Stimulated activated CD8-positive, alpha-beta memory T cell treated with anti-CD3 and anti-CD28 coated beads, Interleukin-7, amount 100 ng/mL, for 48 hours (primary cell): ENCODE measurements at regions not wholly inside any gene's neighbourhood (a gene's known extent, or its start where the extent isn't known, plus 50 kb on each side); places are given as distances from the start of the nearest gene placed in this dataset.
"Not testable (repeated sequence)": the region's sequence is repeated elsewhere in the genome, so short reads cannot be mapped to it uniquely, and the experiment has no call there.

ENCODE experiments used
- DNase-seq, 2 donors: peaks; one replicate each; pipeline ENCODE4 v3.0.0-alpha.2; 2020; ENCODE audit warnings: low read depth in 1 of 2; ENCODE audit errors: extremely low read depth in 1 of 2

- no peak for DNase-seq
Observed at GRCh38 chr6:47405273-47405672, 72.3 kb upstream of the CD2AP start.

- no peak for DNase-seq
Observed at GRCh38 chr6:47407300-47408281, 70.0 kb upstream of the CD2AP start.

- DNase-seq, result peak in 1 of 2 donors; percentile 5
Observed at GRCh38 chr6:47413752-47414422, 63.7 kb upstream of the CD2AP start.

GRCh38 chr6:47414423-47415167 lies 63.0 kb upstream of the CD2AP start:
- no peak for DNase-seq

- no peak for DNase-seq
Observed at GRCh38 chr6:47416396-47417345, 60.9 kb upstream of the CD2AP start.

- no peak for DNase-seq
Observed at GRCh38 chr6:47419621-47420020, 58.0 kb upstream of the CD2AP start.

GRCh38 chr6:47420394-47421371 lies 56.9 kb upstream of the CD2AP start:
- no peak for DNase-seq

GRCh38 chr6:47423079-47423478 lies 54.5 kb upstream of the CD2AP start:
- no peak for DNase-seq

- no peak for DNase-seq
Observed at GRCh38 chr6:47424436-47424836, 53.2 kb upstream of the CD2AP start.

GRCh38 chr6:47425724-47426123 lies 51.9 kb upstream of the CD2AP start:
- not testable (repeated sequence) for DNase-seq

GRCh38 chr6:47426524-47427302 lies 50.9 kb upstream of the CD2AP start:
- no peak for DNase-seq

GRCh38 chr6:47427680-47428079 lies 49.9 kb upstream of the CD2AP start:
- no peak for DNase-seq
